ENCODE measurements at regions not wholly inside any gene's neighbourhood (a gene's known extent, or its start where the extent isn't known, plus 50 kb on each side); places are given as distances from the start of the nearest gene placed in this dataset.

DNA sequence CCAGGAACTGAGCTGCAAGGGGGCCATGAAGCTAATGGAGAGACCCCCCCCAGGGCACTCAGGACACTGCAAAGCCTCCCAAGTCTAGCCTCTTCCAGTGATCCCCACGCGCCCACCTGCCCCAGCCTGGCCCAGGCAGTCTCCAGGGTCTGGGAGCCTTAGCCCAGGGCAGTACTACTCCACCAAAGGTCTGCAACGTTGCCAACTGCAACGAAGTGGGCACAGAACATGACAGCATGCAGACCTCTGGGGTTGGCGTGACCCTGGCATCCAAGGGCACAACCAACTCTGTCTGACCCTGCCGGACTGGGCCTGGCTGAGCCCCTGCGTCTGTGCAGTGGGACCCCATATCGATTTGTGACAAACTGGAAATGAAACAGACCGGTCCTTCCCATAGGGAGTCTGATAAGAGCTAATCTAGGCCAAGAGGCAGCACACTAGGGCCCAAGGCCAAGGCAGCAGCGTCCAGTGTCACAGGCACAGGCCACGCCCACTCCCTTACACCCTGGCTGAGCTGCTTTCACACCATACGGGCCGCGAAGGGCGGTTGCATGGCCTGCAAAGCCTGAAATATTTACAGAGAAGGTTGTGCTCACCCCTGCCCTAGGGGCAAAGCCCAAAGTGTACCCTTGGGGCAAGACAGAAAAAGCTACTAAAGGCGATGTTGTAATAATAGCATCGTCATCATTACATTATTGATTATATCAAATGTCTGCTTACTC is 76.7 kb downstream of the NCOR2 start:
- Histone ChIP-seq H3K27ac (ENCODE audit: low read depth, low read length) (no peak overlapping the region), H3K4me3 (ENCODE audit: insufficient read depth, low read length, poor library complexity, severe bottlenecking) (no peak overlapping the region), H3K4me2 (ENCODE audit: low read depth, low read length, poor library complexity, severe bottlenecking) (no peak overlapping the region), H2AFZ (ENCODE audit: low read depth, low read length, severe bottlenecking) (no peak overlapping the region), H3K79me2 (ENCODE audit: insufficient read depth, low read length) (0 out of 2 replicates have a peak, but pooled peaks cover 4% of the 10 kb centered on the region), H3K36me3 (ENCODE audit: low read length) (no peaks in the 10 kb centered on the region), H3K9ac (ENCODE audit: low read length) (no peak overlapping the region), H3K9me3 (ENCODE audit: insufficient read depth, low read length) (no peaks in the 10 kb centered on the region), H3K27me3 (ENCODE audit: low read length) (no peaks in the 10 kb centered on the region), H3K9me2 (replicated peaks; ENCODE audit: insufficient read depth, low read length) (no peaks in the 10 kb centered on the region), H3F3A (ENCODE audit: insufficient read depth) (no peaks in the 10 kb centered on the region), H4K20me1 (ENCODE audit: low read depth, low read length) (no peaks in the 10 kb centered on the region)
- TF ChIP-seq EZH2phosphoT487 (conservative IDR thresholded peaks at IDR 0.05; ENCODE audit: low read length): no peak
- TF ChIP-seq, protein P1, sequence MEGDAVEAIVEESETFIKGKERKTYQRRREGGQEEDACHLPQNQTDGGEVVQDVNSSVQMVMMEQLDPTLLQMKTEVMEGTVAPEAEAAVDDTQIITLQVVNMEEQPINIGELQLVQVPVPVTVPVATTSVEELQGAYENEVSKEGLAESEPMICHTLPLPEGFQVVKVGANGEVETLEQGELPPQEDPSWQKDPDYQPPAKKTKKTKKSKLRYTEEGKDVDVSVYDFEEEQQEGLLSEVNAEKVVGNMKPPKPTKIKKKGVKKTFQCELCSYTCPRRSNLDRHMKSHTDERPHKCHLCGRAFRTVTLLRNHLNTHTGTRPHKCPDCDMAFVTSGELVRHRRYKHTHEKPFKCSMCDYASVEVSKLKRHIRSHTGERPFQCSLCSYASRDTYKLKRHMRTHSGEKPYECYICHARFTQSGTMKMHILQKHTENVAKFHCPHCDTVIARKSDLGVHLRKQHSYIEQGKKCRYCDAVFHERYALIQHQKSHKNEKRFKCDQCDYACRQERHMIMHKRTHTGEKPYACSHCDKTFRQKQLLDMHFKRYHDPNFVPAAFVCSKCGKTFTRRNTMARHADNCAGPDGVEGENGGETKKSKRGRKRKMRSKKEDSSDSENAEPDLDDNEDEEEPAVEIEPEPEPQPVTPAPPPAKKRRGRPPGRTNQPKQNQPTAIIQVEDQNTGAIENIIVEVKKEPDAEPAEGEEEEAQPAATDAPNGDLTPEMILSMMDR (IDR thresholded peaks at IDR 0.05; ENCODE audit: insufficient read depth, low read length, poor library complexity, severe bottlenecking): no peak

DNA sequence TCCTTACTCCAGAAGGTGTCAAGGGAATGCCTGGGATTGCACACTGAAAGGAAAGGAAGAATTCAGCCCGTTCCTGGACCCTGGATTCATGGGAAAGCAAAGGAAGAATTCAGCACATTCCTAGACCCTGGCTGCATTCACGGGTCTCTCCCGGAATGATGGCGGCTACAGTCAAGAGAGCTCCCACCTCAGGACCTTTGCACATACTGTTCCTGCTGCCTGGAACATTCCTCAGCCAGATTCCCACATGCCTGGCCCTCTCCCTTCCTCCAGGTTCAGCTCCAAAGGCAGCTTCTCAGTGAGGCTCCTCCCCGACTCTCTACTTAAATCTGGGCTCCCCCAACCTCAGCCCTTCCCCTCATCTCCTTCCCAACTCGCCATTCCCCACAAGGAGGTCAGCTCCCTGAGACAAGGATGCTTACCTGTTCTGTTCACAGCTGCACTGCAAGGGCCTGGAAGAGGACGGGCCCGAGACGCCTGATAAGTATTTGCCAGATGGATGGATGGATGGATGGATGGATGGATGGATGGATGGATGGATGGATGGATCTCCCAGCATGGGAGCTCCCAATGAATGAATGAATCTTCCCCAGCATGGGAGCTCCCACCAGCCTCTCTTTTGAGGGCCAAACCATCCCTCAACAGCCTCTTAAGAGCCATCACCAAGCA is 77.4 kb downstream of the NCOR2 start:
- no peaks in the 10 kb centered on the region for H3K9me3 ChIP-seq (ENCODE audit: insufficient read depth, low read length)
- H4K20me1 ChIP-seq (ENCODE audit: low read depth, low read length): no peaks in the 10 kb centered on the region
- no peak overlapping the region for H3K4me3 ChIP-seq (ENCODE audit: insufficient read depth, low read length, poor library complexity, severe bottlenecking)
- H3K4me2 ChIP-seq (ENCODE audit: low read depth, low read length, poor library complexity, severe bottlenecking): no peak overlapping the region
- H2AFZ ChIP-seq (ENCODE audit: low read depth, low read length, severe bottlenecking): no peak overlapping the region
- H3K79me2 ChIP-seq (ENCODE audit: insufficient read depth, low read length): 0 out of 2 replicates have a peak, but pooled peaks cover 4% of the 10 kb centered on the region
- H3K27me3 ChIP-seq (ENCODE audit: low read length): no peaks in the 10 kb centered on the region
- H3K9ac ChIP-seq (ENCODE audit: low read length): no peak overlapping the region
- no peaks in the 10 kb centered on the region for H3K9me2 ChIP-seq (replicated peaks; ENCODE audit: insufficient read depth, low read length)
- H3K27ac ChIP-seq (ENCODE audit: low read depth, low read length): no peak overlapping the region
- no peaks in the 10 kb centered on the region for H3F3A ChIP-seq (ENCODE audit: insufficient read depth)
- H3K36me3 ChIP-seq (ENCODE audit: low read length): no peaks in the 10 kb centered on the region
- TF ChIP-seq EZH2phosphoT487 (conservative IDR thresholded peaks at IDR 0.05; ENCODE audit: low read length): no peak
- TF ChIP-seq, protein P1 (IDR thresholded peaks at IDR 0.05; ENCODE audit: insufficient read depth, low read length, poor library complexity, severe bottlenecking): no peak

DNA sequence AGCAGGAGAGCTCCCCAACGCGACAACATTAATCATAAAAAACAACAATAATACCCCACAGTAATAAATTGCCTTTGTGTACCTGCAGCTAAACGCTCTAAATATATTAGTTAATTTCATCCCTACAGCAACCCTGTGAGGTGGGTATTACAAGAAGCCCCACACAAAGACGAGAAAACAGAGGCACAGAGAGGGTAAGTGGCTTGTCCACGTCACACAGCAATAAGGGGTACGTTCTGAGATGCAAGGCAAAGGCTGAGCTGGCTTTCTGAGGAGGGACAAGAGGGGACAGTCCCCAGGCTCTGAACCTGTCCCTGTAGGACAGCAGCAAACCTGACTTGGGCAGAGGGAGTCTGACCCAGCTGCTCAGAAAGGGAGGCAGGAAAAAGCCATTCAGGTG is 78.2 kb downstream of the NCOR2 start:
- Histone ChIP-seq H3K9me2 (replicated peaks; ENCODE audit: insufficient read depth, low read length) (no peaks in the 10 kb centered on the region), H3K27ac (ENCODE audit: low read depth, low read length) (no peak overlapping the region), H3K36me3 (ENCODE audit: low read length) (no peaks in the 10 kb centered on the region), H3K4me3 (ENCODE audit: insufficient read depth, low read length, poor library complexity, severe bottlenecking) (no peak overlapping the region), H3K9ac (ENCODE audit: low read length) (no peak overlapping the region), H2AFZ (ENCODE audit: low read depth, low read length, severe bottlenecking) (no peak overlapping the region), H3F3A (ENCODE audit: insufficient read depth) (no peaks in the 10 kb centered on the region), H3K79me2 (ENCODE audit: insufficient read depth, low read length) (0 out of 2 replicates have a peak, but pooled peaks cover 4% of the 10 kb centered on the region), H3K9me3 (ENCODE audit: insufficient read depth, low read length) (no peaks in the 10 kb centered on the region), H4K20me1 (ENCODE audit: low read depth, low read length) (no peaks in the 10 kb centered on the region), H3K4me2 (ENCODE audit: low read depth, low read length, poor library complexity, severe bottlenecking) (no peak overlapping the region), H3K27me3 (ENCODE audit: low read length) (no peaks in the 10 kb centered on the region)
- TF ChIP-seq, protein P1 (IDR thresholded peaks at IDR 0.05; ENCODE audit: insufficient read depth, low read length, poor library complexity, severe bottlenecking): no peak
- TF ChIP-seq EZH2phosphoT487 (conservative IDR thresholded peaks at IDR 0.05; ENCODE audit: low read length): no peak

All from SU-DHL-6 (cell line).